Neural crest cell (in vitro differentiated cells): ENCODE measurements at regions not wholly inside any gene's neighbourhood (a gene's known extent, or its start where the extent isn't known, plus 50 kb on each side); places are given as distances from the start of the nearest gene placed in this dataset.

ENCODE experiments used
- DNase-seq: peaks from one replicate; pipeline ENCODE4 v3.0.0; 2021; ENCODE audit warnings: low read depth, mixed read lengths, low spot score
- H3K27ac Mint-ChIP-seq: one replicate; pipeline ENCODE4 v1.8.0; 2021; ENCODE audit warnings: mild to moderate bottlenecking, mixed read lengths; ENCODE audit not compliant: unreplicated experiment
- H3K27me3 Mint-ChIP-seq: 2 replicates; pipeline ENCODE4 v1.8.0; 2021; ENCODE audit warnings: low read depth, mild to moderate bottlenecking, mixed read lengths
- H3K36me3 Mint-ChIP-seq: 2 replicates; pipeline ENCODE4 v1.8.0; 2021; ENCODE audit warnings: low read depth, mild to moderate bottlenecking, mixed read lengths
- H3K4me1 Mint-ChIP-seq: 2 replicates; pipeline ENCODE4 v1.8.0; 2021; ENCODE audit warnings: mixed read lengths
- H3K4me3 Mint-ChIP-seq: one replicate; pipeline ENCODE4 v1.8.0; 2021; ENCODE audit warnings: mild to moderate bottlenecking, mixed read lengths
- H3K9me3 Mint-ChIP-seq: 2 replicates; pipeline ENCODE4 v1.8.0; 2021; ENCODE audit warnings: mixed read lengths
- TF ChIP-seq, protein P1 (sequence below): fragments of 200-600 bp; sonication (generic); conservative IDR thresholded peaks from 2 replicates; pipeline ENCODE4 v1.5.0; 2021; ENCODE audit warnings: antibody characterized with exemption, mild to moderate bottlenecking

DNA sequence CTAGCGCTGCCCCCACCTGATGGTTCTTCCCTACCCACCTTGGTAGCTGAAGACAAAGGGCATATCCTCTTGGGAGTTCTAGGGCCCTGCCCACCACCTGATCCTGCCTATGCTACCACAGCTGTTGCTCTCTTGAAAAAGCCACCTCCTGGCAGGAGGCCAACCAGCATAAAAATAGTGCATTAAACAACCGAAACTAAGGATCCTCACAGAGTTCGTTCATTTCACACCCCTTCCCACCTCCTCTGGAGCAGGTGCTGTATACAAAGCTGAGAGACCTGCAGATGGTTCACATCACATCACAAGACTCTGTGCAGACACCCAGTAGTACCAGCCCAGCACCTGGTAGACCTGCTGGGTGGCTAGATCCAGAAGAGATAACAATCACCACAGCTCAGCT is 1348.0 kb upstream of the TMEFF2 start:
- peaks cover 8% of the 10 kb centered on the region for H3K9me3 Mint-ChIP-seq
- H3K27ac Mint-ChIP-seq: no peak overlapping the region

DNA sequence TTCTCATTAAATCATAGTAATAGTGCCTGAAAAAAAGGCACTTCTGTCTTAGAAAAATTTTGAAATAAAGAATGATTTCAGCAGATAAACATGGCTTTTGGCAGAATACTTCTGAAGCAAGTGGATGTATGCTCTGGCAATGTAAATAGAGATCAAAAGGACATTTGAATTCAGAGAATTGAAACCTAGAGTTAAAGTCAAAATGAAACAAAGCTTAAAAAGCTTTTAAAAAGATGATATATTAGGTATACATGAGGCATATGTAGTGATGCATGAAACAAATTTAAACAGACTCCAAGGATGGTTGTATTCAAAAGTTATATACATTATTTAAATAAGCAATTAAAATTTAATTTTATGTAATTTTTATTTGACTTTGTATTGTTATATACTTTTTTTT is 1344.5 kb upstream of the TMEFF2 start:
- TF ChIP-seq, protein P1, sequence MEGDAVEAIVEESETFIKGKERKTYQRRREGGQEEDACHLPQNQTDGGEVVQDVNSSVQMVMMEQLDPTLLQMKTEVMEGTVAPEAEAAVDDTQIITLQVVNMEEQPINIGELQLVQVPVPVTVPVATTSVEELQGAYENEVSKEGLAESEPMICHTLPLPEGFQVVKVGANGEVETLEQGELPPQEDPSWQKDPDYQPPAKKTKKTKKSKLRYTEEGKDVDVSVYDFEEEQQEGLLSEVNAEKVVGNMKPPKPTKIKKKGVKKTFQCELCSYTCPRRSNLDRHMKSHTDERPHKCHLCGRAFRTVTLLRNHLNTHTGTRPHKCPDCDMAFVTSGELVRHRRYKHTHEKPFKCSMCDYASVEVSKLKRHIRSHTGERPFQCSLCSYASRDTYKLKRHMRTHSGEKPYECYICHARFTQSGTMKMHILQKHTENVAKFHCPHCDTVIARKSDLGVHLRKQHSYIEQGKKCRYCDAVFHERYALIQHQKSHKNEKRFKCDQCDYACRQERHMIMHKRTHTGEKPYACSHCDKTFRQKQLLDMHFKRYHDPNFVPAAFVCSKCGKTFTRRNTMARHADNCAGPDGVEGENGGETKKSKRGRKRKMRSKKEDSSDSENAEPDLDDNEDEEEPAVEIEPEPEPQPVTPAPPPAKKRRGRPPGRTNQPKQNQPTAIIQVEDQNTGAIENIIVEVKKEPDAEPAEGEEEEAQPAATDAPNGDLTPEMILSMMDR: no peak
- H3K27ac Mint-ChIP-seq: no peak overlapping the region
- no peak overlapping the region for H3K4me3 Mint-ChIP-seq
- peaks cover 6% of the 10 kb centered on the region for H3K36me3 Mint-ChIP-seq
- H3K27me3 Mint-ChIP-seq: no peaks in the 10 kb centered on the region
- H3K4me1 Mint-ChIP-seq: no peaks in the 10 kb centered on the region
- DNase-seq: no peak
- H3K9me3 Mint-ChIP-seq: peaks cover 5% of the 10 kb centered on the region

More for the DNA sequence above, 1348.0 kb upstream of the TMEFF2 start:
- no peaks in the 10 kb centered on the region for H3K27me3 Mint-ChIP-seq
- TF ChIP-seq, protein P1: no peak
- H3K36me3 Mint-ChIP-seq: peaks cover 6% of the 10 kb centered on the region
- no peak overlapping the region for H3K4me3 Mint-ChIP-seq
- DNase-seq: no peak
- H3K4me1 Mint-ChIP-seq: no peaks in the 10 kb centered on the region

DNA sequence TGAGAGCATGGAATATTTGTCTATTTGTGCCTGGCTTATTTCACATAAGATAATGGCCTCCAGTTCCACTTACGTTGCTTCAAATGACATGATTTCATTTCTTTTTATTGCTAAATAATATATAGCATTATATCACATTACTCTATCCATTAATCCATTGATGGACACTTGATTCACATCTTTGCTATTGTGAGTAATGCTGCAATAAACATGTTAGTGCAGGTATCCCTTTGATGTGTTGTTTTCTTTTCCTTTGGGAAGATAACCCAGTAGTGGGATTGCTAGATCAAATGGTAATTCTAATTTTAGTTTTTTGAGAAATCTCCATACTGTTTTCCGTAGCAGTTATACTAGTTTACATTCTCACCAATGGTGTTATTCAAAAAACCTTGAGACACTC is 1343.3 kb upstream of the TMEFF2 start:
- H3K36me3 Mint-ChIP-seq: peaks cover 5% of the 10 kb centered on the region
- H3K4me3 Mint-ChIP-seq: no peak overlapping the region
- no peaks in the 10 kb centered on the region for H3K4me1 Mint-ChIP-seq
- TF ChIP-seq, protein P1: no peak
- no peak for DNase-seq
- H3K27ac Mint-ChIP-seq: no peak overlapping the region
- no peaks in the 10 kb centered on the region for H3K27me3 Mint-ChIP-seq
- peaks cover 7% of the 10 kb centered on the region for H3K9me3 Mint-ChIP-seq

DNA sequence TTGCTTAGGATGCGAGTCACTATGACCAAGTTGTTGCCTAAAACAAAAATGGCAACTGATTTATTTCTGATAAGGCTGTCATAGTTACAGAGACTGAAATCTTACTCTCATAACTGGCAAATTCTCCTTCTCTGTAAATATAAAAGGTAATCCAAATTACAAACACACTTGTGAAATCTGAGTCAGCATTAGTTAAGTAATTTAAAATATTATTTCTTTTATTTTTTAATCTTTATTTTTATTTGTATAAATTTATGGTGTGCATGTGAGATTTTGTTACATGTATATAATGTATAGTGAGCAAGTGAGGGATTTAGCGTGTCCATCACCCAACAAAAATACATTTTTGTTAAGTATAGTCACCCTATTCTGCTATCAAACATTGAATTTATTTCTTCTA is 1342.8 kb upstream of the TMEFF2 start:
- Mint-ChIP-seq H3K27me3 (no peaks in the 10 kb centered on the region), H3K27ac (no peak overlapping the region), H3K36me3 (peaks cover 5% of the 10 kb centered on the region), H3K4me1 (no peaks in the 10 kb centered on the region), H3K9me3 (peaks cover 7% of the 10 kb centered on the region), H3K4me3 (no peak overlapping the region)
- TF ChIP-seq, protein P1: no peak
- DNase-seq: no peak

DNA sequence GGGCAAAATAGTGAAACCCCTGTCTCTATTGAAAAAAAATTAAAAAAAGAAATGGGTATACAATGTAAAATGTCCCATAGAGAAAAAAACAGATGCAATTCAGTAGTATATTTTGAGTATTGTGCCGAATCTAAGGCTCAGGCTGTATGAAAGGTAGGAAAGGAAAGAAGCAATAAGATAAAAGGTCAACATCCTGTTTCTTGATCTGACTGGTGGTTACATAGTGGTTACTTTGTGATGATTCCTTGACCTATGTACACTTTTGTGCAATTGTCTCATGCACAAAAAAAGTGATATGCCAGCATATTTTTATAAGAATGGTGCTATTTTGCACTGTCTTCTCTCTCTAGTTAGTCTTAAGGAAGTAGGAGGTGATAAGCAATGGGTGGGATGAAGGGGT is 1333.7 kb upstream of the TMEFF2 start:
- no peak overlapping the region for H3K4me3 Mint-ChIP-seq
- DNase-seq: no peak
- H3K9me3 Mint-ChIP-seq: peaks cover 9% of the 10 kb centered on the region
- peaks cover 3% of the 10 kb centered on the region for H3K4me1 Mint-ChIP-seq
- peaks cover 9% of the 10 kb centered on the region for H3K36me3 Mint-ChIP-seq
- no peaks in the 10 kb centered on the region for H3K27me3 Mint-ChIP-seq
- TF ChIP-seq, protein P1: no peak
- H3K27ac Mint-ChIP-seq: no peak overlapping the region

DNA sequence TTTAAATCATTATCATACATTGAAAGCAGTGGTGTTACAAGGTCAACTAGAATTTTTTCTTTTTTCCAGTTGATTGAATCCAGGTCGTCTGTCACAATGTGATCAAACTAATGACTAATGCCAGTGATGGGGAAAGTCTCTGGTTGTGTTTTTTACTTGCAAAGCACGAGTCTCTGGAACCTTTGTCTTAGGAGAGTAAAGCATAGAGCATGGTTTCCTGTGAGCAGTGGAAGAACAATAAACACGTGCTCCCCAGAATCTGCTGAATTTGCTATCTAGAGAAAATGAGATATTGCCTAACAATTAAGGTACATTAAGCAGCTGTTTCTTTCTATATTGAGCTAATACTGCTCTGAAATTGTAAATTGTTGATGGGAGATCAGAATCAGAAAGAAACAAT is 1332.4 kb upstream of the TMEFF2 start:
- TF ChIP-seq, protein P1: no peak
- no peak for DNase-seq
- no peak overlapping the region for H3K27ac Mint-ChIP-seq
- peaks cover 5% of the 10 kb centered on the region for H3K36me3 Mint-ChIP-seq
- H3K9me3 Mint-ChIP-seq: peaks cover 2% of the 10 kb centered on the region
- H3K4me3 Mint-ChIP-seq: no peak overlapping the region
- no peaks in the 10 kb centered on the region for H3K27me3 Mint-ChIP-seq
- peaks cover 3% of the 10 kb centered on the region for H3K4me1 Mint-ChIP-seq
